Right lobe of liver (tissue), 6 donors: ENCODE measurements at regions not wholly inside any gene's neighbourhood (a gene's known extent, or its start where the extent isn't known, plus 50 kb on each side); places are given as distances from the start of the nearest gene placed in this dataset.
"Not testable (repeated sequence)": the region's sequence is repeated elsewhere in the genome, so short reads cannot be mapped to it uniquely, and the experiment has no call there.

Experiments used
- ATAC-seq, 4 donors: fragments of 200-7000 bp; cut with Tn5 transposase; one replicate each; pipeline ENCODE4 v1.9.1; 2020; ENCODE audit warnings: mild to moderate bottlenecking in 4 of 4, moderate library complexity in 4 of 4
- DNase-seq, 3 donors: peaks; one replicate each; pipeline ENCODE4 v3.0.0-alpha.2; 2020
- H3K27ac ChIP-seq, 3 donors: fragments of 200-600 bp; one replicate each; pipeline ENCODE4 v1.8.0; 2022
- H3K27me3 ChIP-seq, 2 donors: fragments of 200-600 bp; one replicate each; pipeline ENCODE4 v1.8.0; 2022
- H3K36me3 ChIP-seq, 4 donors: fragments of 200-600 bp; sonication (generic) in 1 of 4; one replicate each; pipeline versions ENCODE4 v1.5.1 to v1.8.0; 2017 to 2022; ENCODE audit warnings: control low read depth in 1 of 4
- H3K4me1 ChIP-seq, 4 donors: fragments of 200-600 bp; sonication (generic) in 1 of 4; one replicate each; pipeline versions ENCODE4 v1.5.1 to v1.8.0; 2017 to 2022; ENCODE audit warnings: control low read depth in 1 of 4
- H3K4me3 ChIP-seq, 3 donors: fragments of 200-600 bp; one replicate each; pipeline ENCODE4 v1.8.0; 2022
- H3K9me3 ChIP-seq, 4 donors: fragments of 200-600 bp; sonication (generic) in 1 of 4; one replicate each; pipeline versions ENCODE4 v1.5.1 to v1.8.0; 2017 to 2022; ENCODE audit warnings: control low read depth in 1 of 4
- CTCF ChIP-seq, 4 donors: fragments of 200-600 bp in 3 of 4; fragments of 450-650 bp in 1 of 4; IDR thresholded peaks; one replicate each; pipeline versions ENCODE4 v1.5.1 to v1.8.0; 2016 to 2022; ENCODE audit warnings: antibody characterized with exemption in 4 of 4, mild to moderate bottlenecking in 2 of 4
- POLR2A ChIP-seq: fragments of 450-650 bp; IDR thresholded peaks from one replicate; pipeline ENCODE4 v1.6.1; 2017; ENCODE audit warnings: antibody characterized with exemption, mild to moderate bottlenecking
- WGBS: methylation state at CpG from one replicate; pipeline ENCODE4 v1.1.6; 2018; ENCODE audit warnings: low coverage, low lambda C conversion rate; ENCODE audit not compliant: insufficient coverage; ENCODE audit errors: missing lambda C conversion rate; 5-methylcytosine and 5-hydroxymethylcytosine counted together
- intact Hi-C, 2 donors: fragments of 100-400 bp; cut with DNase I; formaldehyde crosslinking; loops; one replicate each; pipeline versions ENCODE4 v1.11.2 to v1.14.1; 2022
- donor health status: DM: no; HTN: yes; CAD: no.
- donor health status: DM: no; HTN: no; CAD: no.
- donor health status: DM: no; HTN: no; CAD: no.
- donor health status: DM: no; HTN: yes; CAD: no.
- donor health status: DM: no; HTN: yes; CAD: no.

DNA sequence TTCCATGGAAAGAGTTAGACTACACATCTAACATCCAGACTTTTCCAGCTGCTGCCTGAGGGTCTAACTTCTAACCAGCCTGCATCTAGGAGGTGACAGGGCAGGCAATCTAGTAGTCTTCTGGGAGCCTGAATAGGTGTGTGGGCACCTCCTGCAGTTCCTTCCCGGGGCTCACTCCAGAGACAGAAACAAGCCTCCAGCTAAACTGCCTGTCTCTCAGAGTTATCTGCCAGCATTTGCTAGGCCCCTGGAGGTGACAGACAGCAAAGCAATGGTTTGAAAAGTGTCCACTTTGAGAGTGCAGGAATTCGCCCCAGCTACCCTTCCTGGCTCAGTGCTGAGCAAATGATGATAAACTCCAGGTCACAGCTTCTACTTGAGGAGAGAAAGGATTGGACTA is 240.5 kb upstream of the PRSS16 start:
- 0% methylated on average over 1 of the region's 2 CpGs for WGBS
- no peak for DNase-seq
- no peaks in the 10 kb centered on the region for H3K9me3 ChIP-seq
- no peaks in the 10 kb centered on the region for H3K4me1 ChIP-seq
- no peaks in the 10 kb centered on the region for H3K36me3 ChIP-seq
- no peak for ATAC-seq
- H3K27ac ChIP-seq, result no peak overlapping the region
- H3K27me3 ChIP-seq, result no peaks in the 10 kb centered on the region
- H3K4me3 ChIP-seq, result no peak overlapping the region
- TF ChIP-seq POLR2A, result no peak
- no peak for TF ChIP-seq CTCF (IDR thresholded peaks at IDR 0.05)
- intact Hi-C loops, result no loop called here

DNA sequence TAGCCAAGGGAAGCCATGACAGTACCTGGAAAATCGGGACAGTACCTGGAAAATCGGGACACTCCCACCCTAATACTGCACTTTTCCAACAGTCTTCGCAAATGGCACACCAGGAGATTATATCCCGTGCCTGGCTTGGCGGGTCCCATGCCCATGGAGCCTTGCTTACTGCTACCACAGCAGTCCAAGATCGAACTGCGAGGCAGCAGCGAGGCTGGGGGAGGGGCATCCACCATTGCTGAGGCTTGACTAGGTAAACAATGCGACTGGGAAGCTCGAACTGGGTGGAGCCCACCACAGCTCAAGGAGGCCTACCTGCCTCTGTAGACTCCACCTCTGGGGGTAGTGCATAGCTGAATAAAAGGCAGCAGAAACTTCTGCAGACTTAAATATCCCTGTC is 238.9 kb upstream of the PRSS16 start:
- DNase-seq, H3K4me3 ChIP-seq, H3K9me3 ChIP-seq, ATAC-seq, H3K27ac ChIP-seq, H3K4me1 ChIP-seq, intact Hi-C loops, H3K27me3 ChIP-seq, H3K36me3 ChIP-seq: not testable (repeated sequence)
- 100% methylated on average over 5 of the region's 10 CpGs for WGBS

GRCh38 chr6:27014053-27014452 is 233.4 kb upstream of the PRSS16 start:
- H3K9me3 ChIP-seq, intact Hi-C loops, DNase-seq, H3K4me1 ChIP-seq, H3K27me3 ChIP-seq, H3K4me3 ChIP-seq, H3K27ac ChIP-seq, H3K36me3 ChIP-seq, ATAC-seq: not testable (repeated sequence)
- no CpG with 5 or more reads among the region's 2 CpGs for whole genome bisulfite sequencing

DNA sequence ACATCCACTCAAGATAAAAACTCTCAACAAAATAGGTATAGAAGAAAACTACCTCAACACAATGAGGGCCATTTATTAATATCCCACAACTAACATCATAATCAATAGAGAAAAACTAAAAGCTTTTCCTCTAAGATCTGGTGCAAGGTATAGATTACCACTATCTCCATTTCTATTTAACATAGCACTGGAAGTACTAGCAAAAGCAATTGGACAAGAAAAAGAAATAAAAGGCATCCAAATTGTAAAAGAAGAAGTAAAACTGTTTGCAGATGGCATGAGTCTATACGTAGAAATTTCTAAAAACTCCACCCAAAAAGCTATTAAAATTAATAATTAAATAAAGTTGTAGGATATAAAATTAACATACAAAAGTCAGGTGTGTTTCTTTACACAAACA is 230.8 kb upstream of the PRSS16 start:
- TF ChIP-seq CTCF (IDR thresholded peaks at IDR 0.05), result no peak
- no peak for TF ChIP-seq POLR2A
- Histone ChIP-seq H3K9me3 (no peaks in the 10 kb centered on the region), H3K4me1 (no peaks in the 10 kb centered on the region), H3K4me3 (no peak overlapping the region), H3K27me3 (no peaks in the 10 kb centered on the region), H3K27ac (no peak overlapping the region), H3K36me3 (no peaks in the 10 kb centered on the region)
- no peak for DNase-seq
- WGBS, result 0% methylated on average over 1 of the region's 1 CpG
- intact Hi-C loops, result no loop called here
- ATAC-seq, result no peak

DNA sequence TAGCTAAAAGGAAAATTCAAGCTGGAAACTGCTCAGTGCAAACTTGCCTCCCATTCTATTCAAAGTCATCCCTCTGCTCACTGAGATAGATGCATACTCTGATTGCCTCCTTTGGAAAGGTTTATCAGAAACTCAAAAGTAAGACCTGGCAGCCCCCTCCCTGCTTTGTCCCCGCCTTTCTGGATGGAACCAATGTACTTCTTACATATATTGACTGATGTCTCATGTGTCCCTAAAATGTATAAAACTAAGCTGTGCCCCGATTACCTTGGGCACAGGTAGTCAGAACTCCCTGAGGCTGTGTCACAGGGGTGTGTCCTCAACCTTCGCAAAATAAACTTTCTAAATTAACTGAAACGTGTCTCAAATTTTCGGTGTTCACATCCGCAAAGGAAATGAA is 229.1 kb upstream of the PRSS16 start:
- H3K27me3 ChIP-seq, H3K27ac ChIP-seq, H3K4me1 ChIP-seq, H3K4me3 ChIP-seq, DNase-seq, ATAC-seq, H3K9me3 ChIP-seq, H3K36me3 ChIP-seq, intact Hi-C loops: not testable (repeated sequence)
- WGBS, result 90% methylated on average over 6 of the region's 6 CpGs

DNA sequence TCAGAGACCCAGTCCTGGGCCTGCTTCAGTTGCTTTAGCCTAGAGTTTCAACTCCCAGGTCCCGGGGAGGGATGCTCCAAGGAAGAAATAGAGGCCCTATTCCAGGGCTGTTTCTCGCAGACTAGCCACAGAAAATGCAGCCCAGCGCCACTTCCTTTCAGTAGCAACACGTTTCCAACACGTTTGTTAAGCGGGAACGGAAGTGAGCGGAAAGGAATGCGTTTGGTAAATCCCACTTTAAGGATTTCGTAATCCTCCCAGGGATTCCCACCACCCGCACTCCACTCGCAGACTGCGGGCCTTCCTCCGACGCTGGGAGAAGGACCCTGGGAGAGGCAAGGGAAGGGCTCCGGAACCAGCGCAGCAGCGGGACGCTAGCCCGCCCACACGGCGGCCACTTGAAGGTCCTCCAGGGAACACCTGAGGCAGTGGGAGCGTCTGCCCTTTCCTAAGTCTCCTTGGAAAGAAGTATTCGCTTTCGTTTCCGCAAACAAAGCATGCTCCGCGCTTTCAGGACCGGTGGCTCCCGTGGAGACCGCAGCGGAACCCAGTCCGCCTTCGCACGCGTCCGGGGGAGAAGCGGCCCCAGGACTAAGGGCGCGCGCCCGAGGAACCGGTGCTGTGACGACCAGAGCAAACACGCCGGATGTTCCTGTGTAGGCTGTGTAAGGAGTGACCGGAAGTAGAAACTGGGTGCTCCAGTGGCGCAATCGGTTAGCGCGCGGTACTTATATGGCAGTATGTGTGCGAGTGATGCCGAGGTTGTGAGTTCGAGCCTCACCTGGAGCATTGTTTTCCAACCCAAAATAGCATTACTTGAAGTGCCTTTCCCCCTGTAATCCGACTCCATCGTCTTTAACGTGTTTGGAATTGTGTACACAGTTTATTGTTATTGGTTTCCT is 227.6 kb upstream of the PRSS16 start:
- H3K9me3 ChIP-seq, result no peaks in the 10 kb centered on the region
- no peaks in the 10 kb centered on the region for H3K4me1 ChIP-seq
- peak overlapping the region; percentile 91 to 96 (median 91) for H3K27ac ChIP-seq
- no peaks in the 10 kb centered on the region for H3K27me3 ChIP-seq
- H3K4me3 ChIP-seq, result peak overlapping the region; percentile 72 to 76 (median 74)
- under 1% methylated on average over 14 of the region's 58 CpGs for WGBS
- intact Hi-C loops, result no loop called here
- no peak for TF ChIP-seq CTCF (IDR thresholded peaks at IDR 0.05)
- peak; percentile 90 for TF ChIP-seq POLR2A
- ATAC-seq (peak; percentile 97 to 98 (median 98)), DNase-seq (peak; percentile 82 to 87 (median 86))
- H3K36me3 ChIP-seq, result no peaks in the 10 kb centered on the region
